Stimulated activated CD4-positive, alpha-beta T cell treated with anti-CD3 and anti-CD28 coated beads, Interleukin-12 subunit alpha, Interleukin-12 subunit beta, amount 100 ng/mL, for 4 hours (primary cell): ENCODE measurements at regions not wholly inside any gene's neighbourhood (a gene's known extent, or its start where the extent isn't known, plus 50 kb on each side); places are given as distances from the start of the nearest gene placed in this dataset.
"Not testable (repeated sequence)": the region's sequence is repeated elsewhere in the genome, so short reads cannot be mapped to it uniquely, and the experiment has no call there.

Source experiments
- DNase-seq: peaks from one replicate; pipeline ENCODE4 v3.0.0-alpha.2; 2020

GRCh38 chr6:4725136-4725760 is 51.0 kb upstream of the CDYL start:
- not testable (repeated sequence) for DNase-seq

DNA sequence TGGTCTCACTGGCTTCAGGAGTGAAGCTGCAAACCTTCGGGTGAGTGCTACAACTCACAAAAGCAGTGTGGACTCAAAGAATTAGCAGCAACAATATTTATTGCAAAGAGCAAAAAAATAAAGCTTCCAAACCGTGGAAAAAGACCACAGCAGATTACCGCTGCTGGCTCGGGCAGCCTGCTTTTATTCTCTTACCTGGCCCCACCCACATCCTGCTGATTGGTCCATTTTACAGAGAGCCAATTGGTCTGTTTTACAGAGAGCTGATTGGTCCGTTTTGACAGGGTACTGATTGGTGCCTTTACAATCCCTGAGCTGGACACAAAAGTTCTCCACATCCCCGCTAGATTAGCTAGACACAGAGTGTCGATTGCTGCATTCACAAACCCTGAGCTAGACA is 51.5 kb upstream of the CDYL start:
- not testable (repeated sequence) for DNase-seq

DNA sequence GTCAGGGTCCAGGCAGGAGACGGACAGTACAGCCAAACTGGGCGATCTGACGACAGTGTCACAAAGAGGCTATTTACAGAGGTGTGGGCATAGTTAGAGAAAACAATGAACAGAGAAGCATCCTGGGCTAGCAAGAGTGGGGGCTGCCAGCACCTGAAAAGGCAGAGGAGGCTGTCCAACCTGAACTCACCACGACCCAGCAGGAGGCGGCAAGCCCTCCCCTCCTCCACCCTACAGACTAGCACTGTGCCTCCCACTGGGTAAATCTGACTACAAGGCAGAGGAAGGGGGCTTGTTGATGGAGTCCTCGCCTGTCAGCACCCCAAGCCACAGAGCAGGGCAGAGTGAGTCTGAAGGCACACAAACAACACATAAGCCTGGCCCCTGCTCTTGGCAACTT is 52.8 kb upstream of the CDYL start:
- no peak for DNase-seq

DNA sequence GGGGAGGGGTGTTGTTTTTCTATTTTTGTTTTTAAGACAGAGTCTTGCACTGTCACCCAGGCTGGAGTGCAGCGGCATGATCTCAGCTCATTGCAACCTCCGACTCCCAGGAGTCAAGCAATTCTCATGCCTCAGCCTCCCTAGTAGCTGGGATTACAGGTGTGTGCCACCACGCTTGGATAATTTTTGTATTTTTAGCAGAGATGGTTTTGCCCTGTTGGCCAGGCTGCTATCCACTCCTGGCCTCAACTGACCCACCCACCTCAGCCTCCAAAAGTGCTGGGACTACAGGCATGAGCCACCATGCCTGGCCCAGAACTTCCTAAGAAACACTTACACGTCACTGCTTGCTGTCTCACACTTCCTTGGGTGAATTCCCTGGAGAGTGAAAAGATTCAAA is 54.8 kb upstream of the CDYL start:
- not testable (repeated sequence) for DNase-seq

DNA sequence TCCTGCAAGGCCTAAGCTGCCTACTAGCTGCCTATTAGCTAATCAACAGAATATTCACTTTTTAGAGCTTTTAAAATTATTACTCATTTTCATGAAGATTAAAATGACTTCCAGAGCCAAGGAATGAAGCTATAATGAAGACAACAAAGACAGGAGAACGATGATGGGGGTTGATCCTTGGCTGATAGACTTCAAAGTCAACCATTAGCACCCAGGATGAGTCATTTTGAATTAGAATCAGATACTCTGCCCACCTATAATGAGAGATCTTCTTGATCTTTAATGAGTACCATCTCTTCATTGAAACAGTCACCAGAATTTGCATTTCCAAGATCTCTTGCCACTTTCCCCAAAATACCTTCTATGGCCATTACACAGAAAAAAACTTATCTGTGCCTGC is 56.7 kb upstream of the CDYL start:
- DNase-seq = no peak

DNA sequence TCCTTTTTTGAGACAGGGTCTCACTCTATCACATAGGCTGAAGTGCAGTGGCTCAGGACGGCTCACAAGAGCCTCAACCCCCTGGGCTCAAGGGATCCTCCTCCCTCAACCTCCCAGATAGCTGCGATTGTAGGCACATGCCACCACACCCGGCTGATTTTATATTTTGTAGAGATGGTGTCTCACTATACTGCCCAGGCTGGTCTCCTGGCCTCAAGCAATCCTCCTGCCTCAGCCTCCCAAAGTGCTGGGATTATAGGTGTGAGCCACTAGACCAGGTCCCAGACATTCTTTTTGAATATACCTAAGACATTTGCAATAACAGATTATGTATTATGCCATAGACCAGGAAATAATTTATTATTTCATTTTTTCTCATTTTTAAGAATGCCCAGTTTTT is 58.3 kb upstream of the CDYL start:
- no peak for DNase-seq

GRCh38 chr6:4717124-4717523 is 59.1 kb upstream of the CDYL start:
- no peak for DNase-seq

GRCh38 chr6:4714961-4715501 is 61.2 kb upstream of the CDYL start:
- no peak for DNase-seq

- DNase-seq = no peak
Measured at GRCh38 chr6:4712291-4712690, 63.9 kb upstream of the CDYL start.

DNA sequence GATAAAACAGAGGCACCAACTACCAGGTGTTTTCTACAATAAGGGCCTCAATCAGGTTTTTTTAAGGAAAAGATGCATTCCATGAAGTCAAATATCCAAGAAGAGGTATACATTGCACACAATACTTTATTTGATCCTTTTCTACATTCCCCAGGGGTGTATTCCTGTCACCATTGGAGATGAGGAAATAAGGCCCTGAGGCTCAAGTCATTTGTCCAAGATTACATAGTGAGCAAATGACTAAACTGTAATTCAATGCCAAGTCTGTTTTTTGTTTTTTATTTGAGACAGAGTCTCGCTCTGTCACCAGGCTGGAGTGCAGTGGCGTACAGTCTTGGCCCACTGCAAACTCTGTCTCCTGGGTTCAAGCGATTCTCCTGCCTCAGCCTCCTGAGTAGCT is 69.2 kb upstream of the CDYL start:
- DNase-seq = no peak

GRCh38 chr6:4705809-4706208 is 70.4 kb upstream of the CDYL start:
- DNase-seq = no peak

- DNase-seq = no peak
Measured at GRCh38 chr6:4703382-4703781, 72.8 kb upstream of the CDYL start.

DNA sequence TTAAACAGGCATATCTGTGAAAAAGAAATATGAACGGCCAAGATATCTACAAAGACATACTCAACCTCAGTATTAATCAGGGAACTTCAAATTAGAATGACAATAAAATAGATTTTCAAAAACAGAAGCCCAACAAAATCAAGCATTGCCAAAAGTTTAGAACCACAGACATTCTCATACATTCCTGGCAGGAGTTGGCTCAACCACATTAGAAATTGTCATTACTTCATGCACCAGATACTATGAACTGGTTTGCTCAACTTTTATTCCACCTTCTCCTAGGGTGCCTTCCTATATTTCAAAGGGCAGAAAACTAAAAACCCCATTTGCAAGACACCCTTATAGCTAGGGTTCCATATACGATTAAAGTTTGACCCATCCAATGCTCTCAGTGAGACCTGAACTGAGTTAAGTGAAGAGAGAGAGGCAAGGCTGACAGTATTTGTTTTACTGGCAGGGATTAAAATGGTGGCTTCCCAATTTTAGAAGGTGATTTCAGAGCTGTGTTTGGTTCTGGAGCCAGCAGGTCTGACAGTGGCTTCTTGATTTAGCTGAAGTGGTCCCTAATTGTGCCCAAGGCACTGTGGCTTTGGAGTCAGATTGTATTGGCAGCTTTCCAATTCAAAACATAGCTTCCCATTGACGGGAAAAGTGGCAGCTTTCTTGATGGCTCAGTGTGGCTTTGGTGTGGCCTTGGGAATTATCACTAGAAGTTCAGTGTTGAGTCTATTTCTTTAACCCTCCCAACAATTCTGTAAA is 77.1 kb upstream of the CDYL start:
- DNase-seq = no peak

DNA sequence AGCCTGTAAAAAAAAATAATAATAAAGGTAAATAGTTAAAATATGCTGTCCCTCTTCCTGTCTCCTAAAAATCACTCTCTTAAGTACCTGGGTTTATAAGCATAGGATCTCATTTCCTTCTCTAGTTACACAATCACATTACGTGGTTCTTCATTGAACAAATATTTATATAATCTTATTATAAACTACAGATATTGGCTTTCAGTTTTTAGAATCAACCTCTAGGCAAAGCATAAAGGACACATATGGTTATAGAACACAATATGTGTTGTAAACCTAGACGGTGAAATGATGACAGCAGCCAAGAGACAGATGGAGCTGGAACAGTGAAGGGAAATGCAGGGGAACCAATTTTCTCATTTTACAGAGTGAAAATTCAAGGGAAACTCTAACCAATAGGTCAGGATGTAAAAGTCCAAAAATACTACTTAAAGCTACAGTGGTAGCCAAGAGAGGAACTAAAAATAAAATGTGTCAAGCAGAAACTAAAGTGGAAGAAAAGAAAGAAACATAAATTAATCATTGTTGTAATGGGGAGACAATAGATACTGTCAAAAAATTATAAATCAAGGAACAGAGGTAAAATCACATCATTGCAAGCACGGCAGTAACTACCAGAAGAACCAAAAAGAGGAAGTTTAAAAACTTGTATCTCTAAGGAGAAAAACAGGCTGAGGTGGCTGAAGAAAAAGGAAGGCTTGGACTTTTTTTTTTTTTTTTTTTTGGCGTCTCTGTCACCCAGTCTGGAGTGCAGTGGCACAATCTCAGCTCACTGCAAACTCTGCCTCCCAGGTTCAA is 82.8 kb upstream of the CDYL start:
- no peak for DNase-seq

- no peak for DNase-seq
Measured at GRCh38 chr6:4692664-4693063, 83.5 kb upstream of the CDYL start.

GRCh38 chr6:4687989-4688947 is 87.9 kb upstream of the CDYL start:
- no peak for DNase-seq

DNA sequence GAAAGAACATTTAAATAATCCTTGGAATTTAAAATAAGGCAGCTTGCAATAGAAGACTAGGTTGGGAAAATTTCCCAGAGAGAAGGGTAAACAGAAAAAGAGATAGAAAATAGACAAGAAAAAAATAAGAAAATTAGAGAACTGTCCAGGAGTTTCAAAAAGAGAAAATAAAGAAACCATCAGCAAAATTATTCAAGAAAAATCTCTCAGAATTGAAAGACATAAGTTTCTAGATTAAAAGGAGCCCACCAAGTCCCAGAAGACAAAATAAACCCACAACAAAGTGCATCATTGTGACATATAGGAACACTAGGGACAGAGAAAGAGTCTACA is 88.6 kb upstream of the CDYL start:
- DNase-seq = no peak

DNA sequence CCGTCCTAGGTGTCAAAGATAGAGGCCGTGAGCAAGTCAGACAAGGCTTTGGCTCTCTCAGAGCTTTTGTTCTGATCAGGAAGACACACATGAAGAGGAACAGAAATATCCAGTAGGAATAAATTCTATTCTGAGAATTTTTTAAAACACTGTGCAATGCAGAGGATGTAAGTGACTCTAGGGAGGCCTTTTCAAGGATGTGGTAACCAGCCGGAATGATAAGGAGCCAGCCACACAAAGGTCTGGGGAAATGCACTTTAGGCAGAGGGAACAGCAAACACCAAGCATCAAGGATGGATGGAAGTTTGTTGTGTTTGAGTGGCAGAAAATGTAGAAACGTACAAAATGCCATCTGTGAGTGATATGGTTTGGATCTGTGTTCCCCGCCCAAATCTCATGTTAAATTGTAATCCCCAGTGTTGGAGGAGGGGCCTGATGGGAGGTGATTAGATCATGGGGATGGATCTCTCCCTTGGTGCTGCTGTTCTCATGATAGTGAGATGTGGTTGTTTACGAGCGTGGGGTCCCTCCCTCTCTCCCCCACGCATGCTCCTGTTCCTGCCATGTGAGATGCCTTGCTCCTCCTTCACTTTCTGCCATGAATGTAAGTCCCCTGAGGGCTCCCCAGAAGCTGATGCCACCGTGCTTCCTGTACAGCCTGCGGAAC is 93.6 kb upstream of the CDYL start:
- no peak for DNase-seq

GRCh38 chr6:4678506-4679300 is 97.5 kb upstream of the CDYL start:
- DNase-seq = no peak

GRCh38 chr6:4677751-4678065 is 98.5 kb upstream of the CDYL start:
- DNase-seq = no peak

GRCh38 chr6:4677011-4677750 is 99.0 kb upstream of the CDYL start:
- DNase-seq = no peak
